H7 (cell line): ENCODE measurements at regions not wholly inside any gene's neighbourhood (a gene's known extent, or its start where the extent isn't known, plus 50 kb on each side); places are given as distances from the start of the nearest gene placed in this dataset.

Source experiments
- DNase-seq: peaks from one replicate; pipeline ENCODE4 v3.0.0; 2012
- H3K27me3 ChIP-seq: 2 replicates; pipeline ENCODE4 v1.6.0; 2011; ENCODE audit warnings: mild to moderate bottlenecking, low read length; ENCODE audit not compliant: control insufficient read depth, insufficient read depth
- H3K36me3 ChIP-seq: replicated peaks from 2 replicates; pipeline ENCODE4 v1.5.1; 2011; ENCODE audit warnings: low read length; ENCODE audit not compliant: control insufficient read depth, insufficient read depth
- H3K4me3 ChIP-seq: 2 replicates; pipeline ENCODE4 v1.5.1; 2011; ENCODE audit warnings: low read depth, mild to moderate bottlenecking, control low read depth, low read length, moderate library complexity; ENCODE audit not compliant: insufficient read depth

GRCh38 chr4:23382879-23383278, 507.0 kb downstream of the PPARGC1A start:
- no peaks in the 10 kb centered on the region for H3K27me3 ChIP-seq
- H3K4me3 ChIP-seq = no peak overlapping the region
- no peak for DNase-seq
- no peaks in the 10 kb centered on the region for H3K36me3 ChIP-seq

GRCh38 chr4:23374259-23374658, 515.6 kb downstream of the PPARGC1A start:
- DNase-seq = no peak
- H3K27me3 ChIP-seq = no peaks in the 10 kb centered on the region
- H3K4me3 ChIP-seq = no peak overlapping the region
- H3K36me3 ChIP-seq = no peaks in the 10 kb centered on the region

GRCh38 chr4:23373261-23373660, 516.6 kb downstream of the PPARGC1A start:
- Histone ChIP-seq H3K27me3 (no peaks in the 10 kb centered on the region), H3K4me3 (no peak overlapping the region), H3K36me3 (no peaks in the 10 kb centered on the region)
- DNase-seq = no peak

GRCh38 chr4:23371533-23371932, 518.3 kb downstream of the PPARGC1A start:
- no peak for DNase-seq

GRCh38 chr4:23369331-23369730, 520.5 kb downstream of the PPARGC1A start:
- no peak for DNase-seq
- Histone ChIP-seq H3K27me3 (no peaks in the 10 kb centered on the region), H3K4me3 (no peak overlapping the region), H3K36me3 (no peaks in the 10 kb centered on the region)

More at GRCh38 chr4:23371533-23371932, 518.3 kb downstream of the PPARGC1A start:
- H3K36me3 ChIP-seq = no peaks in the 10 kb centered on the region
- H3K27me3 ChIP-seq = no peaks in the 10 kb centered on the region
- no peak overlapping the region for H3K4me3 ChIP-seq

GRCh38 chr4:23368081-23368697, 521.7 kb downstream of the PPARGC1A start:
- no peak overlapping the region for H3K4me3 ChIP-seq
- H3K27me3 ChIP-seq = no peaks in the 10 kb centered on the region
- DNase-seq = peak; percentile 41
- no peaks in the 10 kb centered on the region for H3K36me3 ChIP-seq

- DNase-seq = no peak
- Histone ChIP-seq H3K27me3 (no peaks in the 10 kb centered on the region), H3K36me3 (no peaks in the 10 kb centered on the region), H3K4me3 (no peak overlapping the region)
These were observed 523.3 kb downstream of the PPARGC1A start for GRCh38 chr4:23366557-23366906.

- H3K4me3 ChIP-seq = no peak overlapping the region
- no peak for DNase-seq
- H3K36me3 ChIP-seq = no peaks in the 10 kb centered on the region
- H3K27me3 ChIP-seq = no peaks in the 10 kb centered on the region
These were observed 523.8 kb downstream of the PPARGC1A start for GRCh38 chr4:23365871-23366556.

- Histone ChIP-seq H3K36me3 (no peaks in the 10 kb centered on the region), H3K4me3 (no peak overlapping the region), H3K27me3 (no peaks in the 10 kb centered on the region)
- no peak for DNase-seq
These were observed 524.8 kb downstream of the PPARGC1A start for GRCh38 chr4:23365086-23365485.

GRCh38 chr4:23364167-23364566, 525.7 kb downstream of the PPARGC1A start:
- no peak for DNase-seq
- Histone ChIP-seq H3K36me3 (no peaks in the 10 kb centered on the region), H3K27me3 (no peaks in the 10 kb centered on the region), H3K4me3 (no peak overlapping the region)

- no peaks in the 10 kb centered on the region for H3K36me3 ChIP-seq
- no peak for DNase-seq
- H3K4me3 ChIP-seq = no peak overlapping the region
- H3K27me3 ChIP-seq = no peaks in the 10 kb centered on the region
These were observed 528.4 kb downstream of the PPARGC1A start for GRCh38 chr4:23361453-23361852.

- Histone ChIP-seq H3K4me3 (no peak overlapping the region), H3K27me3 (no peaks in the 10 kb centered on the region), H3K36me3 (no peaks in the 10 kb centered on the region)
- DNase-seq = no peak
These were observed 529.1 kb downstream of the PPARGC1A start for GRCh38 chr4:23360718-23361117.

- Histone ChIP-seq H3K36me3 (no peaks in the 10 kb centered on the region), H3K27me3 (no peaks in the 10 kb centered on the region), H3K4me3 (no peak overlapping the region)
- DNase-seq = no peak
These were observed 534.6 kb downstream of the PPARGC1A start for GRCh38 chr4:23355258-23355657.

GRCh38 chr4:23353200-23353599, 536.6 kb downstream of the PPARGC1A start:
- H3K36me3 ChIP-seq = no peaks in the 10 kb centered on the region
- H3K27me3 ChIP-seq = no peaks in the 10 kb centered on the region
- no peak for DNase-seq
- no peak overlapping the region for H3K4me3 ChIP-seq

- H3K36me3 ChIP-seq = no peaks in the 10 kb centered on the region
- no peak overlapping the region for H3K4me3 ChIP-seq
- DNase-seq = no peak
- no peaks in the 10 kb centered on the region for H3K27me3 ChIP-seq
These were observed 540.9 kb downstream of the PPARGC1A start for GRCh38 chr4:23348789-23349498.
